ENCODE measurements at regions not wholly inside any gene's neighbourhood (a gene's known extent, or its start where the extent isn't known, plus 50 kb on each side); places are given as distances from the start of the nearest gene placed in this dataset.

GRCh38 chr10:118167056-118167700, 120.4 kb upstream of the RAB11FIP2 start:
- no peak overlapping the region for H3K27ac Mint-ChIP-seq (ENCODE audit: unreplicated experiment)
- TF ChIP-seq CTCF (IDR thresholded peaks at IDR 0.05), result no peak
- H3K27me3 Mint-ChIP-seq (ENCODE audit: unreplicated experiment), result peaks cover 2% of the 10 kb centered on the region
- H3K4me1 Mint-ChIP-seq (ENCODE audit: unreplicated experiment), result no peaks in the 10 kb centered on the region
- no peak overlapping the region for H3K4me3 Mint-ChIP-seq (ENCODE audit: unreplicated experiment)
- no peak for DNase-seq (ENCODE audit: extremely low spot score, unreplicated experiment)
- no peaks in the 10 kb centered on the region for H3K36me3 Mint-ChIP-seq (ENCODE audit: unreplicated experiment)
- no peaks in the 10 kb centered on the region for H3K9me3 Mint-ChIP-seq (ENCODE audit: unreplicated experiment)

GRCh38 chr10:118163217-118163616, 116.5 kb upstream of the RAB11FIP2 start:
- Mint-ChIP-seq H3K9me3 (ENCODE audit: unreplicated experiment) (no peaks in the 10 kb centered on the region), H3K4me1 (ENCODE audit: unreplicated experiment) (no peaks in the 10 kb centered on the region)

GRCh38 chr10:118161461-118162246, 114.9 kb upstream of the RAB11FIP2 start:
- DNase-seq (ENCODE audit: extremely low spot score, unreplicated experiment), result no peak
- TF ChIP-seq CTCF (IDR thresholded peaks at IDR 0.05), result no peak
- no peaks in the 10 kb centered on the region for H3K9me3 Mint-ChIP-seq (ENCODE audit: unreplicated experiment)
- no peaks in the 10 kb centered on the region for H3K36me3 Mint-ChIP-seq (ENCODE audit: unreplicated experiment)
- no peak overlapping the region for H3K4me3 Mint-ChIP-seq (ENCODE audit: unreplicated experiment)
- no peak overlapping the region for H3K27ac Mint-ChIP-seq (ENCODE audit: unreplicated experiment)
- H3K4me1 Mint-ChIP-seq (ENCODE audit: unreplicated experiment), result no peaks in the 10 kb centered on the region
- H3K27me3 Mint-ChIP-seq (ENCODE audit: unreplicated experiment), result no peaks in the 10 kb centered on the region

More at GRCh38 chr10:118163217-118163616, 116.5 kb upstream of the RAB11FIP2 start:
- Mint-ChIP-seq H3K4me3 (ENCODE audit: unreplicated experiment) (no peak overlapping the region), H3K36me3 (ENCODE audit: unreplicated experiment) (no peaks in the 10 kb centered on the region), H3K27me3 (ENCODE audit: unreplicated experiment) (no peaks in the 10 kb centered on the region), H3K27ac (ENCODE audit: unreplicated experiment) (no peak overlapping the region)
- DNase-seq (ENCODE audit: extremely low spot score, unreplicated experiment), result no peak
- TF ChIP-seq CTCF (IDR thresholded peaks at IDR 0.05), result no peak

GRCh38 chr10:118153287-118153686, 106.5 kb upstream of the RAB11FIP2 start:
- TF ChIP-seq CTCF (IDR thresholded peaks at IDR 0.05), result no peak
- no peaks in the 10 kb centered on the region for H3K36me3 Mint-ChIP-seq (ENCODE audit: unreplicated experiment)
- no peaks in the 10 kb centered on the region for H3K27me3 Mint-ChIP-seq (ENCODE audit: unreplicated experiment)
- no peak overlapping the region for H3K27ac Mint-ChIP-seq (ENCODE audit: unreplicated experiment)
- H3K4me1 Mint-ChIP-seq (ENCODE audit: unreplicated experiment), result no peaks in the 10 kb centered on the region
- no peak overlapping the region for H3K4me3 Mint-ChIP-seq (ENCODE audit: unreplicated experiment)
- DNase-seq (ENCODE audit: extremely low spot score, unreplicated experiment), result no peak
- peaks cover 3% of the 10 kb centered on the region for H3K9me3 Mint-ChIP-seq (ENCODE audit: unreplicated experiment)

- TF ChIP-seq CTCF (IDR thresholded peaks at IDR 0.05), result no peak
- Mint-ChIP-seq H3K27me3 (ENCODE audit: unreplicated experiment) (no peaks in the 10 kb centered on the region), H3K36me3 (ENCODE audit: unreplicated experiment) (no peaks in the 10 kb centered on the region), H3K9me3 (ENCODE audit: unreplicated experiment) (peaks cover 3% of the 10 kb centered on the region), H3K4me1 (ENCODE audit: unreplicated experiment) (no peaks in the 10 kb centered on the region), H3K27ac (ENCODE audit: unreplicated experiment) (no peak overlapping the region), H3K4me3 (ENCODE audit: unreplicated experiment) (no peak overlapping the region)
- DNase-seq (ENCODE audit: extremely low spot score, unreplicated experiment), result no peak
Measured at GRCh38 chr10:118151461-118151860, 104.7 kb upstream of the RAB11FIP2 start.

Data from osteocyte (in vitro differentiated cells).